Osteoblast (primary cell): ENCODE measurements at regions not wholly inside any gene's neighbourhood (a gene's known extent, or its start where the extent isn't known, plus 50 kb on each side); places are given as distances from the start of the nearest gene placed in this dataset.

ENCODE experiments used
- DNase-seq: peaks from one replicate; pipeline ENCODE4 v3.0.0; 2011; ENCODE audit warnings: low spot score, mixed read lengths; ENCODE audit not compliant: insufficient read length; ENCODE audit errors: missing footprints
- H2AFZ ChIP-seq: 2 replicates; pipeline ENCODE4 v1.6.0; 2011; ENCODE audit warnings: mild to moderate bottlenecking, low read length
- H3K27ac ChIP-seq: 2 replicates; pipeline ENCODE4 v1.5.1; 2011; ENCODE audit warnings: mild to moderate bottlenecking, low read depth, low read length, moderate library complexity
- H3K27me3 ChIP-seq: 2 replicates; pipeline ENCODE4 v1.6.0; 2012; ENCODE audit warnings: mild to moderate bottlenecking, control low read depth, inconsistent platforms, low read length, moderate library complexity; ENCODE audit not compliant: insufficient read depth
- H3K36me3 ChIP-seq: 2 replicates; pipeline ENCODE4 v1.5.1; 2011; ENCODE audit warnings: mild to moderate bottlenecking, low read length, control low read depth, moderate library complexity; ENCODE audit not compliant: insufficient read depth
- H3K4me1 ChIP-seq: 2 replicates; pipeline ENCODE4 v1.5.1; 2011; ENCODE audit warnings: mild to moderate bottlenecking, low read length, control low read depth, moderate library complexity; ENCODE audit not compliant: insufficient read depth
- H3K4me2 ChIP-seq: 2 replicates; pipeline ENCODE4 v1.6.0; 2011; ENCODE audit warnings: mild to moderate bottlenecking, low read length; ENCODE audit not compliant: insufficient read depth
- H3K4me3 ChIP-seq: fragments of 200-600 bp; sonication (generic); 3 replicates; pipeline ENCODE4 v1.5.1; 2012; ENCODE audit warnings: mild to moderate bottlenecking, low read length, inconsistent platforms; ENCODE audit not compliant: insufficient read depth
- H3K79me2 ChIP-seq: 2 replicates; pipeline ENCODE4 v1.6.0; 2012; ENCODE audit warnings: mild to moderate bottlenecking, low read length, control low read depth, inconsistent platforms; ENCODE audit not compliant: insufficient read depth
- H3K9me3 ChIP-seq: 2 replicates; pipeline ENCODE4 v1.5.1; 2011; ENCODE audit warnings: low read depth, low read length, control low read depth
- H4K20me1 ChIP-seq: 2 replicates; pipeline ENCODE4 v1.6.0; 2012; ENCODE audit warnings: mild to moderate bottlenecking, low read length, control low read depth; ENCODE audit not compliant: insufficient read depth
- TF ChIP-seq, protein P1 (sequence below): IDR thresholded peaks from 2 replicates; pipeline ENCODE4 v1.5.1; 2011; ENCODE audit warnings: mild to moderate bottlenecking, low read depth, low read length, moderate library complexity; ENCODE audit errors: extremely low read depth

DNA sequence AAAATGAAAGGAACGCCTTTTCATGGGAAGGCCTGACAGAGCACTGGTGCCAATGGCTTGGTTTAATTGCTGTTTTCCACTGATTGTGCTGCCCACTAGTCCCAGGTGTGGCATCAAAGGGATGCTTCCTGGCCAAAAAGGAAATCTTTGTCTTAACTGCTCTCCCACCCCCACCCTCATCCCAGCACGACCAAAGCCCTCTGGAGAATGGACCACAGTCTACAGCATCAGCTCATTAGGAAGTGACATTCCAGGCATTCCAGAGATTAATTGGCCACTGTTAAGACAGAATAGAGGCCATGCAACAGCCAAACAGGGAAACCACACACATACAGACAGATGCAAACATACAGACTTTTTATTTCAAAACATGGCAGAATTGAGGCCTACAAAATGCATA, 143.2 kb downstream of the LHFPL1 start:
- H3K27ac ChIP-seq: no peak overlapping the region
- no peaks in the 10 kb centered on the region for H3K4me1 ChIP-seq
- H3K79me2 ChIP-seq: no peaks in the 10 kb centered on the region
- no peaks in the 10 kb centered on the region for H3K36me3 ChIP-seq
- TF ChIP-seq, protein P1, sequence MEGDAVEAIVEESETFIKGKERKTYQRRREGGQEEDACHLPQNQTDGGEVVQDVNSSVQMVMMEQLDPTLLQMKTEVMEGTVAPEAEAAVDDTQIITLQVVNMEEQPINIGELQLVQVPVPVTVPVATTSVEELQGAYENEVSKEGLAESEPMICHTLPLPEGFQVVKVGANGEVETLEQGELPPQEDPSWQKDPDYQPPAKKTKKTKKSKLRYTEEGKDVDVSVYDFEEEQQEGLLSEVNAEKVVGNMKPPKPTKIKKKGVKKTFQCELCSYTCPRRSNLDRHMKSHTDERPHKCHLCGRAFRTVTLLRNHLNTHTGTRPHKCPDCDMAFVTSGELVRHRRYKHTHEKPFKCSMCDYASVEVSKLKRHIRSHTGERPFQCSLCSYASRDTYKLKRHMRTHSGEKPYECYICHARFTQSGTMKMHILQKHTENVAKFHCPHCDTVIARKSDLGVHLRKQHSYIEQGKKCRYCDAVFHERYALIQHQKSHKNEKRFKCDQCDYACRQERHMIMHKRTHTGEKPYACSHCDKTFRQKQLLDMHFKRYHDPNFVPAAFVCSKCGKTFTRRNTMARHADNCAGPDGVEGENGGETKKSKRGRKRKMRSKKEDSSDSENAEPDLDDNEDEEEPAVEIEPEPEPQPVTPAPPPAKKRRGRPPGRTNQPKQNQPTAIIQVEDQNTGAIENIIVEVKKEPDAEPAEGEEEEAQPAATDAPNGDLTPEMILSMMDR: no peak
- DNase-seq: peak; percentile 67
- no peak overlapping the region for H3K4me3 ChIP-seq
- H3K27me3 ChIP-seq: peaks cover 7% of the 10 kb centered on the region
- no peak overlapping the region for H3K4me2 ChIP-seq
- H2AFZ ChIP-seq: no peak overlapping the region
- no peaks in the 10 kb centered on the region for H3K9me3 ChIP-seq
- no peaks in the 10 kb centered on the region for H4K20me1 ChIP-seq

DNA sequence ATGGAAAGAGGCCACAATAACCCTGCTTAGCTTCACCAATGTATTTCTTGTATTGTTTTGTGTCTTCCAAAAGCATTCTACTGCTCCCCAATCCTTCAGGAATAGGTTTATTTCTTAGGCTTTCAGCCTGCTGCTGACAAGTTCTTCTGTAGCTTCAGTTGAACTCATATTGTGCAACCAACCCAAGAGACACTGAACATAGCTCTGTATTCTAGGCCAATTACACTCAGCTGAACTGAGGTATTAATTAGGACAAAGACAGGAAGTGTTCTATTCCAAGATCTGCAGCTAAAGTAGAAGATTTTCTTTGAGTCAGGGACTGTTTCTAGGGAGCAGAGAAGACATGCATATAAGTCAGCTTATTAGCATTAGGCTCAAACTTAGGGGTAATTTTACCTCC, 151.8 kb downstream of the LHFPL1 start:
- H2AFZ ChIP-seq: no peak overlapping the region
- TF ChIP-seq, protein P1: no peak
- H3K4me3 ChIP-seq: no peak overlapping the region
- no peak overlapping the region for H3K27ac ChIP-seq
- peaks cover 6% of the 10 kb centered on the region for H3K9me3 ChIP-seq
- H3K79me2 ChIP-seq: no peaks in the 10 kb centered on the region
- peaks cover 6% of the 10 kb centered on the region for H3K27me3 ChIP-seq
- H3K4me1 ChIP-seq: no peaks in the 10 kb centered on the region
- H4K20me1 ChIP-seq: no peaks in the 10 kb centered on the region
- no peak overlapping the region for H3K4me2 ChIP-seq
- no peaks in the 10 kb centered on the region for H3K36me3 ChIP-seq
- no peak for DNase-seq

DNA sequence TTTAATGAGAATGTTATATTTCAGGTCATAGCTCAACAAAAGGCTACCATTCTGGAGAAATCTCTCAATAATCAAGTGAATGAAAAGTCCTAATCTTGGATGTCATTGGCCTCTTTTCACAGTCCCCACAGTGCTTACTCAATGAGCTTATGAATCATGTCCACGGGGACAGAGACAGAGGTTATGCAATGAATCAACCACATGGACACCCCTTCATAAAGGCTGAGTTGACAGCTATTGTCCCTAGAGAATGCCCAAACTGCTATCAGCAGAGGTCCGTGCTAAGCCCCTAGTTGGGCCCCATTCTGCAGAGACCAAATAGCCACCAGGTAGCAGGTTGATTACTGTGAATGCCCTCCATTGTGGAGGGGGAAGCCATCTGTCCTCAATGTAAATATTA, 158.1 kb downstream of the LHFPL1 start:
- no peaks in the 10 kb centered on the region for H3K79me2 ChIP-seq
- H3K4me1 ChIP-seq: no peaks in the 10 kb centered on the region
- no peak for DNase-seq
- peaks cover 6% of the 10 kb centered on the region for H3K9me3 ChIP-seq
- H3K4me3 ChIP-seq: no peak overlapping the region
- H3K27ac ChIP-seq: no peak overlapping the region
- H3K27me3 ChIP-seq: peaks cover 6% of the 10 kb centered on the region
- no peak overlapping the region for H3K4me2 ChIP-seq
- no peaks in the 10 kb centered on the region for H3K36me3 ChIP-seq
- H2AFZ ChIP-seq: no peak overlapping the region
- no peaks in the 10 kb centered on the region for H4K20me1 ChIP-seq
- TF ChIP-seq, protein P1: no peak

DNA sequence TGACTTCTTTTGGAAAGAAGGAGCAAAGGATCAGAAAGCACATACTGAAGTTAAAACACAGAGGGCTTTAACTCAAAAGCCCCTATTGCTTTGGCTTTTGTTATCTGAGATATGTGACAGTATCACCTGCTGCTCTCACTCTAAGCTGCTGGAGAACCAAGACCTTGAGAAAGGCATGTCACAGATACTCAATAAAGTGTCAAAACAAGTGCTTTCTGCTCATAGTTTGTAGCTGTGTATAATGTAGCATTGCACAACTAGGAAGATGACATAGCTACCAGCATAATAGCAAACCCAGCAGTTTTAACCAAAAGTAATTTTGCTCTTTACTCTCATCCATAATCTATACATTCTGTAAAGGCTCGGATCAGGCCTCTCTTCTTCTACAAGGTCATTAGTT, 159.6 kb downstream of the LHFPL1 start:
- Histone ChIP-seq H3K27me3 (peaks cover 3% of the 10 kb centered on the region), H3K4me1 (no peaks in the 10 kb centered on the region), H3K36me3 (no peaks in the 10 kb centered on the region), H3K79me2 (no peaks in the 10 kb centered on the region), H4K20me1 (no peaks in the 10 kb centered on the region), H3K4me3 (no peak overlapping the region), H2AFZ (no peak overlapping the region), H3K4me2 (no peak overlapping the region), H3K9me3 (peaks cover 3% of the 10 kb centered on the region), H3K27ac (no peak overlapping the region)
- TF ChIP-seq, protein P1: no peak
- DNase-seq: no peak
